AG09309 (cell line): ENCODE measurements at regions not wholly inside any gene's neighbourhood (a gene's known extent, or its start where the extent isn't known, plus 50 kb on each side); places are given as distances from the start of the nearest gene placed in this dataset.
A peak's percentile ranks its signal among the peaks of the same experiment; 100 is the strongest.

ENCODE experiments used
- DNase-seq: peaks from one replicate; pipeline ENCODE4 v3.0.0-alpha.2; 2010; ENCODE audit warnings: low read depth
- H3K4me3 ChIP-seq: 2 replicates; pipeline ENCODE4 v1.5.1; 2011; ENCODE audit warnings: mild to moderate bottlenecking, low read depth, low read length, moderate library complexity; ENCODE audit not compliant: control insufficient read depth
- TF ChIP-seq, protein P1 (sequence below): IDR thresholded peaks from 2 replicates; pipeline ENCODE4 v1.5.1; 2011; ENCODE audit warnings: mild to moderate bottlenecking, low read depth, low read length, inconsistent platforms; ENCODE audit not compliant: insufficient read depth, control insufficient read depth; ENCODE audit errors: missing control alignments

DNA sequence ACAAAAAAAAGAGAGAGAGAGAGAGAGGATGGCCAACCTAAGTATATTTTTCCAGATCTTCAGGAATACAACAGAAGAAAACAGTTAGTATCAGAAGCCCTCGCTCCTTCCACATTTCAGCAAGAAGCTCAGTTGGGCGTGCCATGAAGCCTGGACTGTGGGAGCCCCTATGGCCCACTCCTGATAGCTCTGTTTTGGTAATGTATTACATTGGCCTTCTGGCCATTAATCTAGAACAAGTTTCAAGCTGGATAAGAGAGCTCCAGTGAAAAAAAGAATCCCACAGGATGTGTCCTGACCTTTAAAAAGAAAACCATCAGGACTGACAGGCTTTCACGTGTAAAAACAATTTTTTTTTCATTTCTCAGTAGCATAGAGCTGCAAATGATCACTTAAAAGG, 197.9 kb downstream of the ICOS start:
- no peak for DNase-seq
- TF ChIP-seq, protein P1, sequence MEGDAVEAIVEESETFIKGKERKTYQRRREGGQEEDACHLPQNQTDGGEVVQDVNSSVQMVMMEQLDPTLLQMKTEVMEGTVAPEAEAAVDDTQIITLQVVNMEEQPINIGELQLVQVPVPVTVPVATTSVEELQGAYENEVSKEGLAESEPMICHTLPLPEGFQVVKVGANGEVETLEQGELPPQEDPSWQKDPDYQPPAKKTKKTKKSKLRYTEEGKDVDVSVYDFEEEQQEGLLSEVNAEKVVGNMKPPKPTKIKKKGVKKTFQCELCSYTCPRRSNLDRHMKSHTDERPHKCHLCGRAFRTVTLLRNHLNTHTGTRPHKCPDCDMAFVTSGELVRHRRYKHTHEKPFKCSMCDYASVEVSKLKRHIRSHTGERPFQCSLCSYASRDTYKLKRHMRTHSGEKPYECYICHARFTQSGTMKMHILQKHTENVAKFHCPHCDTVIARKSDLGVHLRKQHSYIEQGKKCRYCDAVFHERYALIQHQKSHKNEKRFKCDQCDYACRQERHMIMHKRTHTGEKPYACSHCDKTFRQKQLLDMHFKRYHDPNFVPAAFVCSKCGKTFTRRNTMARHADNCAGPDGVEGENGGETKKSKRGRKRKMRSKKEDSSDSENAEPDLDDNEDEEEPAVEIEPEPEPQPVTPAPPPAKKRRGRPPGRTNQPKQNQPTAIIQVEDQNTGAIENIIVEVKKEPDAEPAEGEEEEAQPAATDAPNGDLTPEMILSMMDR = no peak
- H3K4me3 ChIP-seq = no peak overlapping the region

DNA sequence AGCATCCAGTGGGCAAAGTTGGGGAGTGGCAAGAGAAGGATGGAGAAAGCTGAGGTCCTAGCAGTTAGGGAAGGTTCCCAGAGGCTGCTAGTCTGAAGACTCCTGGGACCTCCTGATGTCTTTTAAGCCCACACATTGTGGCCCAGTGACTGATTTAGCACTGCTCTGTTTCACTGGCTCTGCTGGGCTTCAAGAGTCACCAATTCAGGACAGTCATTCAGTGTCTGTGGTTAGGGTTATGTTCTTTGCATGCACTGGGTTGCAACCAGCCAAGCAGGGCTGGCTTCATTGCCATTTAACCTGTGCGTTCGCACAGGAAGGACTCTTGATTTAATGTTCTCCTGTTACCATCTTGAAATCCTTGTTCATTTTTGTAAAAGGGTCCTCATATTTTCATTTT, 199.2 kb downstream of the ICOS start:
- TF ChIP-seq, protein P1 = no peak
- H3K4me3 ChIP-seq = no peak overlapping the region
- DNase-seq = no peak

DNA sequence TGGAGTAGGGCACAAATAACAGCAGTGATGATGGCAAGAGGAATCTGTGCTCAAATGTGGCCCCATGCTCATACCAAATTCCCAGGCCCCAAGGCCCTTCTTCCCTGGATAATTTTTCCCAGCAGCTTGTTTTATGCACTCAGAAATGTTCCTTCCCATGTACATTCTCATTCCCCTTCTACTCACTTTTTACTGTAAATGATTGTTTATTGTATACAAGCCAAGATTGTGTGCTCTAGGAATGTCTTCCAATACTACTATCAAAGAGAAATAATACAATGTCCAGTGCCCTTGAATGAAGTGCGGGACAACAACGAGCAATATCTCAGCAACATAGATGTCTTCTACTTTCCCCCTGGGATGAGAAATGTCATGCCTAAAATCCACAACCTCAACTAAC, 201.6 kb downstream of the ICOS start:
- no peak overlapping the region for H3K4me3 ChIP-seq
- TF ChIP-seq, protein P1 = no peak
- no peak for DNase-seq

- TF ChIP-seq, protein P1 = no peak
- no peak overlapping the region for H3K4me3 ChIP-seq
- no peak for DNase-seq
Observed at GRCh38 chr2:204140246-204140645, 203.7 kb downstream of the ICOS start.

- H3K4me3 ChIP-seq = no peak overlapping the region
Observed at GRCh38 chr2:204143216-204144014, 206.9 kb downstream of the ICOS start.

DNA sequence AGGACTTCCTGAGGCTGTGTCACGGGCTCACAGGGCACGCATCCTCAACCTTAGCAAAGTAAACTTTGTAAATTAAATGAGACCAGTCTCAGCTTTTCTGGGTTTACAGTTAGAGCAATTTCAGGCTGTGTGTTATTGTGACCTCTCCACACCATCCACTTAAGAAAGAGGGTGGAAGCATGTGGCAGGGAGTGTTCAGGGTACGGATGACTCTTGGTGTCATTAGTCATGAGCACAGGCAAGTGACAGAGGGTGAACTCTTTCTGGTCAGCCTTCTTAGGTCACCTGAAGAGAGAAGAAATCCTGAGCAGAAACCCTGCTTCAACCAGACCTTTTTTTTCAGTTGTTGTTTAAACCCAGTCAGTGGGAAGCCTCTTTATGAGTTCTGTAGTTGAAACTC, 207.9 kb downstream of the ICOS start:
- no peak for DNase-seq
- H3K4me3 ChIP-seq = no peak overlapping the region
- TF ChIP-seq, protein P1 = no peak

More at GRCh38 chr2:204143216-204144014, 206.9 kb downstream of the ICOS start:
- no peak for DNase-seq
- TF ChIP-seq, protein P1 = no peak

DNA sequence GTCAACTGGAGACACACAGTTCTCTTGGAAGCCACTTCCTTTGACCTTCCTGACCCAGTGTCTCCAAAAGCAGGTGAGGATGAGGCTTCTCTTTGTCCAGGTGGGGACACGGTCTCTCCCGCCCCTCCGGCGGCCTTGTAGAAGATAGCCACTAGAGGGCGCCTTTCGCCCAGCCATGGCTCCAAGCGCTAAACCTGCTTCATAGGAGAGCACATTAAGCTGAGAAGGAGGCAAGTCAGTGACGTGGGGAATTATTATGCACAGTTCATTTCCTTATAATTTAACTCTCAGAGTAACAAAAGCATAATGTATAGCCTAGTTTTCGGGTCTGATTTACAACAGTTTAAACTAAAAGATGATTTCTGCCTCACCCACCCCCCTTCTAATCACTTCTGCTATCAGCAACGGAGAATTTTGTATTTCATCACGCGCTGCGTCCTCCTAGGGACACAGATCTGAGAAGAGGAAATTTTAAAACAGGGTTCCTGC, 208.7 kb downstream of the ICOS start:
- peak; percentile 14 for DNase-seq
- TF ChIP-seq, protein P1 = peak; percentile 96
- H3K4me3 ChIP-seq = no peak overlapping the region; the same call in 1 of the 2 replicates
